ENCODE measurements at regions not wholly inside any gene's neighbourhood (a gene's known extent, or its start where the extent isn't known, plus 50 kb on each side); places are given as distances from the start of the nearest gene placed in this dataset.

DNA sequence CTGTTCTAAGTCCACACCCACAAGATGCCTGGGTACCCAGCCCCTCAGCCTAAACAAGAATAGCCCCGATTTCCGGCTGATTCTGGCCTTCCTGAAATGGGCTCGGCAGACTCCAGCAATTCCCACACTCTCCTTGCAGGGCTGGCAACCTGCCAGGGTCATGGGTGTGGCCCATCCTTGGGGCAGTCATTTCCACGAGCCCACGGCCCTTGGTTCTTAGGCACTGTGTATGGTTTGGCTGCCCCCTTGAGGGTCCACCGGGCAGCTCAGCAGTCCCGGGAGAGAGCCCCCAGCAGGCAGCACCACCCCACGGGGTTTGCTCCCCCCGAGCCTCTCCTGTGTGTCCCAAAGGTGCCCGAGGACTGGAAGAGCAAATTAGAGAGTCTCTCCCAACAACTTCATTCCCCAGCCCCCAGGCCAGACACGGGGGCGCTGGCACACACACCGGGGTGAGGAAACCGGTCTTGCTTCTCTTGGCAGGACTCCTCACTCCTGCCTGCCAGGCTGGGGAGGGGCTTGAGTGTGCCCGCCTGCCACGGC is 142.2 kb downstream of the EMX2 start:
- Histone ChIP-seq H3K4me3 (no peak overlapping the region), H3K4me1 (peaks cover 0 to 4% (median 0%) of the 10 kb centered on the region in 4 donors), H3K36me3 (no peaks in the 10 kb centered on the region), H3K9me3 (no peaks in the 10 kb centered on the region), H3K27ac (no peak overlapping the region), H3K27me3 (no peaks in the 10 kb centered on the region)
- no peak for TF ChIP-seq POLR2A (IDR thresholded peaks at IDR 0.05)
- TF ChIP-seq, protein P1, sequence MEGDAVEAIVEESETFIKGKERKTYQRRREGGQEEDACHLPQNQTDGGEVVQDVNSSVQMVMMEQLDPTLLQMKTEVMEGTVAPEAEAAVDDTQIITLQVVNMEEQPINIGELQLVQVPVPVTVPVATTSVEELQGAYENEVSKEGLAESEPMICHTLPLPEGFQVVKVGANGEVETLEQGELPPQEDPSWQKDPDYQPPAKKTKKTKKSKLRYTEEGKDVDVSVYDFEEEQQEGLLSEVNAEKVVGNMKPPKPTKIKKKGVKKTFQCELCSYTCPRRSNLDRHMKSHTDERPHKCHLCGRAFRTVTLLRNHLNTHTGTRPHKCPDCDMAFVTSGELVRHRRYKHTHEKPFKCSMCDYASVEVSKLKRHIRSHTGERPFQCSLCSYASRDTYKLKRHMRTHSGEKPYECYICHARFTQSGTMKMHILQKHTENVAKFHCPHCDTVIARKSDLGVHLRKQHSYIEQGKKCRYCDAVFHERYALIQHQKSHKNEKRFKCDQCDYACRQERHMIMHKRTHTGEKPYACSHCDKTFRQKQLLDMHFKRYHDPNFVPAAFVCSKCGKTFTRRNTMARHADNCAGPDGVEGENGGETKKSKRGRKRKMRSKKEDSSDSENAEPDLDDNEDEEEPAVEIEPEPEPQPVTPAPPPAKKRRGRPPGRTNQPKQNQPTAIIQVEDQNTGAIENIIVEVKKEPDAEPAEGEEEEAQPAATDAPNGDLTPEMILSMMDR (IDR thresholded peaks at IDR 0.05), result no peak
- TF ChIP-seq EP300 (IDR thresholded peaks at IDR 0.05), result no peak
- 13 to 37% methylated on average over 10 to 16 of the region's 16 CpGs for WGBS, 2 donors
- no peak for DNase-seq (ENCODE audit: low spot score in 2 of 2)

DNA sequence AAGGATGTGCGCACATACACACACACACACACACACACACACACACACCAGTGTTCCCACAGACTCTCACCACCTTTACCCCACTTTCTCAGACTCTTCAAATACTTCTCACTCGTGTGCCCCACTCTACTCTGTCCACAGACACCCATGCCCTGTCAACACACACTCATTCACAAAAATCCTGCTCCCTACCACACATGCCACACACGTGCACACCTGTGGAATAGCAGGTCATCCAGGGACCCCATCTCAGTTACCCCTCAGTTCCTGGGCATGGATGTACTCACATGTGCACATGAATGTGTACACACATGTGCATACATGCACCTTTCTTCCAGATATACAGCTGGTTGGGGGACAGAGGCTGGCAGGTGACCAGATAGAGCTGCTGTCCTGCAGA is 142.9 kb downstream of the EMX2 start:
- Histone ChIP-seq H3K36me3 (no peaks in the 10 kb centered on the region), H3K9me3 (no peaks in the 10 kb centered on the region), H3K27ac (no peak overlapping the region), H3K27me3 (no peaks in the 10 kb centered on the region), H3K4me1 (peaks cover 0 to 4% (median 0%) of the 10 kb centered on the region in 4 donors), H3K4me3 (no peak overlapping the region)
- no peak for TF ChIP-seq POLR2A (IDR thresholded peaks at IDR 0.05)
- TF ChIP-seq EP300 (IDR thresholded peaks at IDR 0.05), result no peak
- 80 to 86% methylated on average over 3 of the region's 3 CpGs for WGBS, 2 donors
- no peak for DNase-seq (ENCODE audit: low spot score in 2 of 2)

DNA sequence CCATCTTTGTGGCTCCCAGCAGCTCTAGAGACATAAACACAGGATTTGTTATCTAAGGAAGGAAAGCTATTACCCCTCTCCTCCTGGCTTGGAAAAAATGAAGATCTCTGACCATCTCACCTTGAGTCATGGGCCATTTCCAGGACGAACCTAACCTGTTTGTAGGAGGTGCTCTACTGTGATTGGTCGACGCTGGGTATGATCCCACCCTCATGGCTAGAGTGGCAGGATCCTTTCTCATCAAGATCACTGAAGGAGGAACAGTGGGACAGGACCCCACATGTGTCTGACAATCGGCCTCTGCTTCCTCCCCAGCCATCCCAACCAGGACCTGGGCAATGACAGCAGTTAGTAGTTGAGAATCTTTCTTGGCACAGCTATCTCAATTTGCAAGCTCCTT is 144.1 kb downstream of the EMX2 start:
- Histone ChIP-seq H3K36me3 (no peaks in the 10 kb centered on the region), H3K27me3 (no peaks in the 10 kb centered on the region), H3K9me3 (no peaks in the 10 kb centered on the region), H3K4me1 (peaks cover 0 to 4% (median 0%) of the 10 kb centered on the region in 4 donors), H3K4me3 (no peak overlapping the region), H3K27ac (no peak overlapping the region)
- 74 to 82% methylated on average over 4 of the region's 4 CpGs for WGBS, 2 donors
- TF ChIP-seq POLR2A (IDR thresholded peaks at IDR 0.05) (no peak), EP300 (IDR thresholded peaks at IDR 0.05) (no peak)
- TF ChIP-seq, protein P1 (IDR thresholded peaks at IDR 0.05), result no peak
- no peak for DNase-seq (ENCODE audit: low spot score in 2 of 2)

GRCh38 chr10:117688358-117688757 is 145.8 kb downstream of the EMX2 start:
- DNase-seq (ENCODE audit: low spot score in 2 of 2), result no peak
- Histone ChIP-seq H3K27ac (no peak overlapping the region), H3K4me3 (no peak overlapping the region), H3K36me3 (no peaks in the 10 kb centered on the region), H3K27me3 (no peaks in the 10 kb centered on the region), H3K4me1 (peaks cover 0 to 4% (median 0%) of the 10 kb centered on the region in 4 donors), H3K9me3 (no peaks in the 10 kb centered on the region)
- WGBS, 2 donors, result 56 to 58% methylated on average over 3 of the region's 3 CpGs
- TF ChIP-seq, protein P1 (IDR thresholded peaks at IDR 0.05), result no peak
- TF ChIP-seq EP300 (IDR thresholded peaks at IDR 0.05), result no peak
- TF ChIP-seq POLR2A (IDR thresholded peaks at IDR 0.05), result no peak

DNA sequence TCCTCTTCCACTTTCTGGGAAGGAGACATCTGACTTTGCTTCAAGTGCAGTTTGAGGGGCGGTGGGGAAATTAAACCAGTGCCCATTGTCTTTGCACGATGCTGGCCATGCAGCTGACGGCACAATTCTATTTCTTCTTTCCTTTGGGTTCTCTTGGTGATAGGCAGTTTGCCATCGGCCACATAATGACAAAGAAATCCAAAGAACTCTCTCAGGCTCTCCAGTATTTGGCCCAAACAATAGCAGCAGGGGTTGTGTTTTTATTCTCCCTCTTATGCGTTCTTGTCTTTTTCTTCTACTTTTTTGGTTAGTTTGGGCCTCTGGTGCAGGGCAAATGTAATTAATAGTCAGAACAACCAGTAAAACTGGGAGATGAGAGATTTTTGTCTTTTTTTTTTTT is 147.0 kb downstream of the EMX2 start:
- H3K9me3 ChIP-seq, result no peaks in the 10 kb centered on the region
- DNase-seq (ENCODE audit: low spot score in 2 of 2), result no peak
- H3K4me3 ChIP-seq, result no peak overlapping the region
- H3K27me3 ChIP-seq, result no peaks in the 10 kb centered on the region
- TF ChIP-seq EP300 (IDR thresholded peaks at IDR 0.05), result no peak
- TF ChIP-seq, protein P1 (IDR thresholded peaks at IDR 0.05), result no peak
- TF ChIP-seq POLR2A (IDR thresholded peaks at IDR 0.05), result no peak
- 37 to 43% methylated on average over 5 of the region's 5 CpGs for WGBS, 2 donors
- H3K4me1 ChIP-seq, result peaks cover 0 to 4% (median 0%) of the 10 kb centered on the region in 4 donors
- no peaks in the 10 kb centered on the region for H3K36me3 ChIP-seq
- H3K27ac ChIP-seq, result no peak overlapping the region

DNA sequence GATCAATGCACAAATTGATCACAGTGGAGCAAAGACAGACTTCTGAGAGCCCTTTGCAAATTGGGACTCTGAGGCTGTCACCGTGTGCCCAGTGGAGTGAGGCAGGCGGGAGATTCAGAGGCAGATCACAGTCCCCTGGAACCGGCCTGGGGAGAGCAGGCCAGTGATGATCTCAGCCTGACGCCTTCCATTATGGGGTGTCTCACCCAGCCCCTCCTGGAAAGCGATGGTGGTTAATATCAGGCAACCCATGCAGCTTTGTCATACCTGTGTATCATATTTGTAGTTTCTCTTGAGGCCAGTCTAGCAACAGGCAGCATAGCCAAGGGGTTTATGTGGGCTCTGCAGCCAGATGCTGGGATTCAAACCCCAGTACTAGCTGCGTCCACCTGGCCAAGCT is 147.8 kb downstream of the EMX2 start:
- DNase-seq (ENCODE audit: low spot score in 2 of 2), result no peak
- H3K4me3 ChIP-seq, result no peak overlapping the region
- TF ChIP-seq, protein P1 (IDR thresholded peaks at IDR 0.05), result no peak
- TF ChIP-seq POLR2A (IDR thresholded peaks at IDR 0.05) (no peak), EP300 (IDR thresholded peaks at IDR 0.05) (no peak)
- H3K36me3 ChIP-seq, result no peaks in the 10 kb centered on the region
- 71 to 73% methylated on average over 5 to 6 of the region's 6 CpGs for WGBS, 2 donors
- no peaks in the 10 kb centered on the region for H3K9me3 ChIP-seq
- no peaks in the 10 kb centered on the region for H3K4me1 ChIP-seq
- H3K27me3 ChIP-seq, result no peaks in the 10 kb centered on the region
- no peak overlapping the region for H3K27ac ChIP-seq
